Lower leg skin (tissue), 4 donors: ENCODE measurements at regions not wholly inside any gene's neighbourhood (a gene's known extent, or its start where the extent isn't known, plus 50 kb on each side); places are given as distances from the start of the nearest gene placed in this dataset.
A peak's percentile ranks its signal among the peaks of the same experiment; 100 is the strongest.
"Not testable (repeated sequence)": the region's sequence is repeated elsewhere in the genome, so short reads cannot be mapped to it uniquely, and the experiment has no call there.

Experiments
- DNase-seq, 2 donors: peaks; one replicate each; pipeline ENCODE4 v3.0.0-alpha.2; 2019; ENCODE audit warnings: low spot score in 2 of 2
- H3K4me3 ChIP-seq: fragments of 200-600 bp; sonication (generic); 2 replicates; pipeline ENCODE4 v1.5.1; 2017; ENCODE audit warnings: mild to moderate bottlenecking, low read depth; ENCODE audit not compliant: poor library complexity, severe bottlenecking
- POLR2A ChIP-seq, 2 donors: fragments of 450-650 bp; IDR thresholded peaks; one replicate each; pipeline ENCODE4 v1.6.1; 2016 to 2017; ENCODE audit warnings: antibody characterized with exemption in 2 of 2, mild to moderate bottlenecking in 1 of 2, moderate library complexity in 1 of 2
- WGBS, 2 donors: methylation state at CpG; one replicate each; pipeline ENCODE4 v1.1.5; 2018; 5-methylcytosine and 5-hydroxymethylcytosine counted together
- intact Hi-C: fragments of 100-400 bp; cut with DNase I; formaldehyde crosslinking; loops from one replicate; pipeline ENCODE4 v1.15.0; 2023; ENCODE audit warnings: low total_unique reads
- TF ChIP-seq, protein P1 (sequence below), 3 donors: fragments of 450-650 bp; IDR thresholded peaks; one replicate each; pipeline ENCODE4 v1.5.1; 2016; ENCODE audit warnings: antibody characterized with exemption in 3 of 3, mild to moderate bottlenecking in 3 of 3, moderate library complexity in 2 of 3

DNA sequence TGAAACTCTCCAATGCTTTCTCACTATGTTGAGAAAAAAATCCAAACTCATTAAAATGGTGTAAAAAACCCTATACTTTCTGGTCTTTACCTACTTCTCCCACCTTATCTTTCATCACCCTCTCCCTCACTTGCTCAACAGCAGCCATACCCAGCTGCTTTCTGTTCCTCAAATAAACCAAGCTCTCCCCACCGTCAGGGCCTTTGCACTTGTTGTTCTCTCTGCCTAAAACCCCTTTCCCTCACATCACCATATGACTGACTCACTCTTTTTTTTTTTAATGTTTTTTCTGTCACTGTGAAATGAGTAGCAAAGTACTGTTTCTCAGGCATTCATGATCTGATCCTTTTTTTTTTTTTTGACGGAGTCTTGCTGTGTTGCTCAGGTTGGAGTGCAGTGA, 122.3 kb upstream of the TMEM164 start:
- 76 to 89% methylated on average over 2 of the region's 2 CpGs for WGBS, 2 donors
- no peak for DNase-seq
- TF ChIP-seq POLR2A (IDR thresholded peaks at IDR 0.05) = no peak
- TF ChIP-seq, protein P1, sequence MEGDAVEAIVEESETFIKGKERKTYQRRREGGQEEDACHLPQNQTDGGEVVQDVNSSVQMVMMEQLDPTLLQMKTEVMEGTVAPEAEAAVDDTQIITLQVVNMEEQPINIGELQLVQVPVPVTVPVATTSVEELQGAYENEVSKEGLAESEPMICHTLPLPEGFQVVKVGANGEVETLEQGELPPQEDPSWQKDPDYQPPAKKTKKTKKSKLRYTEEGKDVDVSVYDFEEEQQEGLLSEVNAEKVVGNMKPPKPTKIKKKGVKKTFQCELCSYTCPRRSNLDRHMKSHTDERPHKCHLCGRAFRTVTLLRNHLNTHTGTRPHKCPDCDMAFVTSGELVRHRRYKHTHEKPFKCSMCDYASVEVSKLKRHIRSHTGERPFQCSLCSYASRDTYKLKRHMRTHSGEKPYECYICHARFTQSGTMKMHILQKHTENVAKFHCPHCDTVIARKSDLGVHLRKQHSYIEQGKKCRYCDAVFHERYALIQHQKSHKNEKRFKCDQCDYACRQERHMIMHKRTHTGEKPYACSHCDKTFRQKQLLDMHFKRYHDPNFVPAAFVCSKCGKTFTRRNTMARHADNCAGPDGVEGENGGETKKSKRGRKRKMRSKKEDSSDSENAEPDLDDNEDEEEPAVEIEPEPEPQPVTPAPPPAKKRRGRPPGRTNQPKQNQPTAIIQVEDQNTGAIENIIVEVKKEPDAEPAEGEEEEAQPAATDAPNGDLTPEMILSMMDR (IDR thresholded peaks at IDR 0.05) = no peak
- intact Hi-C loops = no loop called here
- no peak overlapping the region for H3K4me3 ChIP-seq

DNA sequence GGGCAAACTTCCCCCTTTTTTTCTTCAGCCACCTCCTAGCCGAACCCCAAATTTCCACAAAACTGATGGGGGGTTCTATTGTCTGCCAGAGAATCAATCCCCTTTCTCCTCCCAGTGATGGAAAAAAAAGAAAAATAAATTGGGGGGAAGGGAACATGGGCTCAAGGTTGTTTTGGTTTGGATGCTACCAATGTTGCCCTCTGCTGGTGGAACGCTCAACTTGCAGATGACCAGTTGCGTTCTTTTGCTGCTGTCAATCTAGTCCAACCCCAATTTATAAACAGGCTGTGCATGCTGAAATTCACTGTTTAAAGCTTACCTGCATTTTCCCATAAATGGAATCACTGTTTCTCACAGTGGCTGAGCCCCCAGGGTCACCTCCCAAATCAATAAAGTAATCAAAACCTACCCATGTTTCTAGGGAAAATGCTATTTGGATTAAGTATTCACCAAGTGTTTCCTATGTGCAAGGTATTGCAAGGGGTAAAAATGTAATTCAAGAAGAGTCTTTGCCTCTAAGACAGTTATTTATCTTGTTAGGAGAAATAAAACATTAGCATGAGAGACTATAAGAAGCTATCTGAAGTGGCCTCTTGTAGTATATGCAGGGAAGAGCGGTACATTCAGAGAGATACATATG, 116.7 kb upstream of the TMEM164 start:
- H3K4me3 ChIP-seq = no peak overlapping the region
- TF ChIP-seq, protein P1 (IDR thresholded peaks at IDR 0.05) = no peak
- TF ChIP-seq POLR2A (IDR thresholded peaks at IDR 0.05) = no peak
- DNase-seq = no peak
- intact Hi-C loops = no loop called here
- WGBS, 2 donors = 37 to 42% methylated on average over 4 of the region's 4 CpGs

DNA sequence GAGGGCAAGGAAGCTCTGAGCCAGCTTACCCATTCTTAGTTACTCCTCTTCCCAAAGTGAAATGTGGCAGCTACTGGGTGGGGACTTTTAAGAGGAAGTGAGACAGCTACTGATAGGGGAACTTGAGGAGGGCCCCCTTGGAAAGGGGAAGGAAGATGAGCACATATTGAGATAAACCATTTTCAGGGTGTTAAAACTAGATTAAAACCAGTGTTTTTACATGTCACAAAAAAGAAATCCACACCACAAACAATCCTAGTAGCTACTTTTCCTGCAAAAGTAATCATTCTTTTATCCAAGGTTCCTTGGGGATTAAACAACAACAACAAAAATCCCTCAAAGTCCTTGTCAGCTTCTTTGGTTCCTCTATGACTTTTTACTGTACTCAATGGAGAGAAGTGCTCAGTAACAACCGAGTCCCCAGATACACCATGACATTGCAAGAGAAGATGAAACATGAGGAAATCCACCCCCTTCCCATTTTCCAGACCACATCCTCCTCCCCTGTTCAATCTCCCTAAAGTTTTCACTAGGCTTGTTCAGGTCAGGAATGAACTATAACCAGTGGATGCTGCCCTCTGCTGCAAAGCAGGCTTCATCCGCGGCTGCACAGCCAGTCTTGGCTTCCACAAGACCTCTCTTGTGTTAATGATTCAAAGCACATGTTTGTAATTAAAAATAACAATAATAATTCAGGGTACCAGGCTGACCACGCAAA, 113.5 kb upstream of the TMEM164 start:
- WGBS, 2 donors = 44 to 45% methylated on average over 4 of the region's 4 CpGs
- TF ChIP-seq, protein P1 (IDR thresholded peaks at IDR 0.05) = no peak
- TF ChIP-seq POLR2A (IDR thresholded peaks at IDR 0.05) = no peak
- no peak overlapping the region for H3K4me3 ChIP-seq
- no peak for DNase-seq
- intact Hi-C loops = no loop called here

DNA sequence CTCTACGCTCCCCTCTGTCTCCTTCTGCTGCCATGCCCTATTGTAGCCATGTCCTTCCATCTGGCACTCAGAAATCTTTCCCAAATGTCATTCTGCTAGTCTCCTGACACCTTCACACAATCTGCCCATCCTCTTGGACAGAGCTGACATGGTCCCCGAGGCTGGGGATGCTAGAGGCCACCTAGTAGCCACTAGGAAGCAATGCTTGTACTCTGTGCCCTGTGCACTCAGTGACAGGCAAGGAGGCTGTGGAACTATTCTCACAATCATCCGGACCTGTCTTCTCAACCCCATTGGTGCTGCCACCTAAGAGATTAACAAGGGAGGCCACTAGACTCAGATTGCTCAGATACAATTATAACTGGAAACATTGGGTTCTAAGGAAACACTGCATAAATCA, 112.6 kb upstream of the TMEM164 start:
- intact Hi-C loops = no loop called here
- no peak overlapping the region for H3K4me3 ChIP-seq
- TF ChIP-seq POLR2A (IDR thresholded peaks at IDR 0.05) = no peak
- TF ChIP-seq, protein P1 (IDR thresholded peaks at IDR 0.05) = no peak
- 72 to 98% methylated on average over 3 of the region's 3 CpGs for whole genome bisulfite sequencing, 2 donors
- DNase-seq = no peak

DNA sequence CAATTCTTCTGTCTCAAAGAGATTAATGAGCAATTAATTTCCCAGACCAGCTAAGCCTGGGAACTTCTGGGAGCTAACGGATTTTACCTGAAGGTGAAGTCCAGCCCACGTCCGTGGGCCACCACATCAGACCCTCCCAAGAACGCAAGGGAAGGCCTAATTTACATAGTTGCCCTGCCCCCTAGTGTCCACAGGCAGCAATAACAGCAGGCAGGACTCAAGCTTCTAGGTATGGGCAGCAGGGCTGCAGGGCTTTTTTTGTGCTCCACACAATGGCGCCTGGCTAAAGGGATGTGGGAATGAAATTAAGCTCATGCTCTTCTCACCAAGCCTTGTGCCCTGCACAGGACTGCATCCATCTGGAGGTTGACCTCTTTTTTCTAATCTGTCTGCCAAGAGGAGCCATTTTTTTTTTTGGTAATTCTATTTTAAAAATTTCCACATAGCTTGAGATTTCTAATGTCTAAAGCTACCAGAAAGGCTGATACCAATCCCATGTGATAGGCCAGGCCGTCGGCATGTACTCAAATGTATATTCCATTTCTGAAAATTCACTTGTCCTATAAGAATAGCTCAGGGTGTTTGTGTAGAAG, 111.9 kb upstream of the TMEM164 start:
- TF ChIP-seq, protein P1 (IDR thresholded peaks at IDR 0.05) = no peak
- no peak for TF ChIP-seq POLR2A (IDR thresholded peaks at IDR 0.05)
- intact Hi-C loops = no loop called here
- peak in 1 of 2 donors; percentile 86 for DNase-seq
- H3K4me3 ChIP-seq = no peak overlapping the region
- WGBS, 2 donors = 22 to 28% methylated on average over 7 of the region's 7 CpGs

DNA sequence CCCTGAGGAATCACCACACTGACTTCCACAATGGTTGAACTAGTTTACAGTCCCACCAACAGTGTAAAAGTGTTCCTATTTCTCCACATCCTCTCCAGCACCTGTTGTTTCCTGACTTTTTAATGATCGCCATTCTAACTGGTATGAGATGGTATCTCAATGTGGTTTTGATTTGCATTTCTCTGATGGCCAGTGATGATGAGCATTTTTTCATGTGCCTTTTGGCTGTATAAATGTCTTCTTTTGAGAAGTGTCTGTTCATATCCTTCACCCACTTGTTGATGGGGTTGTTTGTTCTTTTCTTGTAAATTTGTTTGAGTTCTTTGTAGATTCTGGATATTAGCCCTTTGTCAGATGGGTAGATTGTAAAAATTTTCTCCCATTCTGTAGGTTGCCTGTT, 106.9 kb upstream of the TMEM164 start:
- H3K4me3 ChIP-seq, DNase-seq, intact Hi-C loops: not testable (repeated sequence)
- 100% methylated on average over 1 of the region's 1 CpG; no CpG with 5 or more reads in 1 of the 2 donors for WGBS, 2 donors
